AG04449 (cell line): ENCODE measurements at regions not wholly inside any gene's neighbourhood (a gene's known extent, or its start where the extent isn't known, plus 50 kb on each side); places are given as distances from the start of the nearest gene placed in this dataset.

Experiments
- CTCF ChIA-PET: fragments of 350-600 bp; formaldehyde crosslinking; extraction: SDS; loops from one replicate; lab custom pipeline; 2021; ENCODE audit warnings: antibody characterized with exemption; lab: Yijun Ruan, JAX
- POLR2A ChIA-PET: fragments of 400-600, 350-600 bp; formaldehyde crosslinking; extraction: SDS; loops from one replicate; lab custom pipeline; 2020; ENCODE audit warnings: antibody characterized with exemption, inconsistent platforms; lab: Yijun Ruan, JAX
- DNase-seq: peaks from one replicate; pipeline ENCODE4 v3.0.0-alpha.2; 2010; ENCODE audit warnings: low read depth, low spot score
- H3K4me3 ChIP-seq: 2 replicates; pipeline ENCODE4 v1.5.1; 2011; ENCODE audit warnings: low read depth, mild to moderate bottlenecking, control low read depth, low read length
- TF ChIP-seq, protein P1 (sequence below): IDR thresholded peaks from one replicate; pipeline ENCODE4 v1.5.1; 2011; ENCODE audit warnings: mild to moderate bottlenecking, moderate library complexity, low read length, control low read depth, inconsistent platforms; ENCODE audit not compliant: insufficient read depth; ENCODE audit errors: missing control alignments

DNA sequence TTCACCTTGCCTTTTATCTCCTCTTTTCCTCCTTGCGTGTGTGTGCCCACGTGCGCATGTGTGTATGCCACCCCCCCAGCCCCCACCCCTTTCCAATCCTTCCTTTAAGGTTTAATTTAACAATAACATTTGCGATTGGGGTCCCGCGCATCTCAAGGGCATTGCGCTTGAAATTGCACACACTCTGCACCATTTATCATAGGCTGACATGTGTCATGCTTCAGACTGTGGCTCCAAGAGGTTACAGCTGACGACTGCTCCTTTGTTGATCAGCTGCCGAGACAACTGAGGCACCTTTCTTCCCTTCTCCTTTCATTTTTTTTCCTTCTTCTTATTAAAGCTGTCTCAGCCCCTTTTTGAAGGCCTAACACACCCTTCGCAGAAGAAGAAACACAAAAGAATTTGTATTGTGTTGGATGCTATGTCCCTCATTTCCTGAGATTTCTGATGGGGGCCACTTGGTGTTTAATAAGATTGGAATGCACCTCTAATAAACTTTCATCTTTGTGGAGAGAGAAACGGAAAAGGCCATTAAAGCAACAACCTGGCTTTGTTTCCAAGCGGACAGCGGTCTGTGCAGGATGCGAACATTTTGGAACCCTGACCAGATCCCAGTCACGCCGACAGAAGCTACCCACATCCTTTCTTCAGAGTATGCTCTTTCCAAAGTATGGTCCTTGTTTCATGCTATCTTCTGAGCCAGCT is 470.1 kb downstream of the MCTP2 start:
- CTCF ChIA-PET = no interaction called here
- TF ChIP-seq, protein P1, sequence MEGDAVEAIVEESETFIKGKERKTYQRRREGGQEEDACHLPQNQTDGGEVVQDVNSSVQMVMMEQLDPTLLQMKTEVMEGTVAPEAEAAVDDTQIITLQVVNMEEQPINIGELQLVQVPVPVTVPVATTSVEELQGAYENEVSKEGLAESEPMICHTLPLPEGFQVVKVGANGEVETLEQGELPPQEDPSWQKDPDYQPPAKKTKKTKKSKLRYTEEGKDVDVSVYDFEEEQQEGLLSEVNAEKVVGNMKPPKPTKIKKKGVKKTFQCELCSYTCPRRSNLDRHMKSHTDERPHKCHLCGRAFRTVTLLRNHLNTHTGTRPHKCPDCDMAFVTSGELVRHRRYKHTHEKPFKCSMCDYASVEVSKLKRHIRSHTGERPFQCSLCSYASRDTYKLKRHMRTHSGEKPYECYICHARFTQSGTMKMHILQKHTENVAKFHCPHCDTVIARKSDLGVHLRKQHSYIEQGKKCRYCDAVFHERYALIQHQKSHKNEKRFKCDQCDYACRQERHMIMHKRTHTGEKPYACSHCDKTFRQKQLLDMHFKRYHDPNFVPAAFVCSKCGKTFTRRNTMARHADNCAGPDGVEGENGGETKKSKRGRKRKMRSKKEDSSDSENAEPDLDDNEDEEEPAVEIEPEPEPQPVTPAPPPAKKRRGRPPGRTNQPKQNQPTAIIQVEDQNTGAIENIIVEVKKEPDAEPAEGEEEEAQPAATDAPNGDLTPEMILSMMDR = no peak
- no peak overlapping the region for H3K4me3 ChIP-seq
- no peak for DNase-seq
- POLR2A ChIA-PET = no interaction called here

DNA sequence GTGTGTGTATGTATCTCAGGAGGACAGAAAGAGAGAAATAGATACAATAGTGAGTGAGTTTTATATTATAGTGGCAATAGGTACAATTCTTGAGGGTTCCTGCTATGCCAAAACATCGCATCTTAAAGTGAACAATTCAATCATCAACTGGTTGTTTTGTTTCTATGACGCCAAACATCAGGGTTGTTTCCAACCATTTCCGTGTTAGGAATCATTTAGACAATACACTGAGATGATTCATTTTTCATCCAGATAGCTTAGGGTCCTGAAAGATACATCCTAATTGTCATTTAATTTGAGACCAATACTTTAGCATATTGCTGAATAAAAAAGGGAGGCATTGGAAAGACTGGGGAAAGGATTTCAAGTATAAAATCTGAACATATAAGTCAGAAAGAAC is 472.2 kb downstream of the MCTP2 start:
- ChIA-PET CTCF (no interaction called here), POLR2A (no interaction called here)
- H3K4me3 ChIP-seq = no peak overlapping the region
- DNase-seq = no peak
- TF ChIP-seq, protein P1 = no peak

DNA sequence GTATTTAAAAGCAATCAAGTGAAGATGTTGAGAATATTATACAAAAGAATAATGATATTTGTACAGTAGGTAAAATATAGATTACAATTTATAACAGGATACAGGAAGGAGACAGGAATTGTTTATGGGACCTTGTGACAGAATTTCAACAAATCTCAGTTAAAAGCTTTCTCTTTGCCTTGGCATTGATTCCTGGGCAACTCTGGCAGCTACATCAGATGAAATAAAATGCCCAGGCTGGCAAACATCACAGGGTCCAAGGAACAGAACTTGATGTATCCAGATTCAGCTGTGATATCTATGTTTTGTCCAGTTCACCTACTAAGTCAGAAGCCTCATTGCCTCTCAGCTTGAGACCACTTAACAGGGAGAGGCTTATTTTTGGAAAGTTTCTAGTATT is 473.1 kb downstream of the MCTP2 start:
- no peak overlapping the region for H3K4me3 ChIP-seq
- CTCF ChIA-PET = no interaction called here
- DNase-seq = no peak
- TF ChIP-seq, protein P1 = no peak
- POLR2A ChIA-PET = no interaction called here

GRCh38 chr15:94704946-94705345 is 473.6 kb downstream of the MCTP2 start:
- H3K4me3 ChIP-seq = no peak overlapping the region
- POLR2A ChIA-PET = no interaction called here
- TF ChIP-seq, protein P1 = no peak
- CTCF ChIA-PET = no interaction called here
- no peak for DNase-seq

GRCh38 chr15:94709319-94709718 is 478.0 kb downstream of the MCTP2 start:
- ChIA-PET POLR2A (no interaction called here), CTCF (no interaction called here)
- TF ChIP-seq, protein P1 = no peak

DNA sequence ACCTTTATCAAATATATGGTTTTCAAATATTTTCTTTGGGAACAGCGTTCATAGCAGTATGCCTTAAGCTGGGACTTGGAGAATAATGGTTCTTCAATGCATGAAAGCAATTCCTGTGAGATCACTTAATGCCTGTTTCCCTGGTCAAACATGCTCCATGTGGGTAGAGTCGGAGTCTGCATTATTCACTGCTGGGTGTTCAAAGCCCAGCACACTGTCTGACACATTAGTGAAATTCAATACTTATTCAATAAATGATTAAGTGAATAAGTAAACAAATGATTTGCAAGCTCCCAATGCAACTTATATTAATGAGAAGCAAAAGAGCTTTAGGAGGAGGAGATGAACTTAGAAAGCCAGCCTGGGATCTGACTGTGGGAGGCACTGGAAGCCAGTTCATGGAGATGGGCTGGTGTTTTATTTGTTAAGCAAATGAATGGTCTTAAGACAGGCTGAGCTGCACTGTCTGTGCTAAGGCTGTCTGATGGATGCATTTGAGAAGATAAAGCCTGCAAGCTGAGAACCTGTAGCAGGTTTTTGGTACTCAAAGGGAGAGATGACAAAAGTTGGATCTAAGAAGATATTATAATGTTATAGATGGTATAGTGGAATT is 490.8 kb downstream of the MCTP2 start:
- POLR2A ChIA-PET = no interaction called here
- CTCF ChIA-PET = no interaction called here
- no peak for DNase-seq
- H3K4me3 ChIP-seq = no peak overlapping the region
- TF ChIP-seq, protein P1 = no peak

More at GRCh38 chr15:94709319-94709718, 478.0 kb downstream of the MCTP2 start:
- DNase-seq = no peak
- H3K4me3 ChIP-seq = no peak overlapping the region
